Smooth muscle cell (in vitro differentiated cells): ENCODE measurements at regions not wholly inside any gene's neighbourhood (a gene's known extent, or its start where the extent isn't known, plus 50 kb on each side); places are given as distances from the start of the nearest gene placed in this dataset.
"Not testable (repeated sequence)": the region's sequence is repeated elsewhere in the genome, so short reads cannot be mapped to it uniquely, and the experiment has no call there.

Experiments
- DNase-seq: peaks from one replicate; lab custom pipeline; 2025; ENCODE audit not compliant: unreplicated experiment; lab: John Stamatoyannopoulos, UW
- H2AFZ ChIP-seq: fragments of 200-600 bp; sonication (generic); 2 replicates; pipeline ENCODE4 v1.6.0; 2016; ENCODE audit warnings: antibody characterized with exemption, low read depth, mild to moderate bottlenecking
- H3F3A ChIP-seq: fragments of 200-600 bp; sonication (generic); 2 replicates; pipeline ENCODE4 v1.6.0; 2017; ENCODE audit warnings: antibody characterized with exemption, low read depth
- H3K27ac ChIP-seq: fragments of 200-600 bp; sonication (generic); 2 replicates; pipeline ENCODE4 v1.5.1; 2016; ENCODE audit warnings: low read depth, mild to moderate bottlenecking
- H3K27me3 ChIP-seq: fragments of 200-600 bp; sonication (generic); 2 replicates; pipeline ENCODE4 v1.6.1; 2016; ENCODE audit warnings: low read depth, mild to moderate bottlenecking
- H3K36me3 ChIP-seq: fragments of 200-600 bp; sonication (generic); 2 replicates; pipeline ENCODE4 v1.5.1; 2016; ENCODE audit warnings: low read depth
- H3K4me1 ChIP-seq: fragments of 200-600 bp; sonication (generic); 2 replicates; pipeline ENCODE4 v1.5.1; 2016; ENCODE audit warnings: low read depth
- H3K4me2 ChIP-seq: fragments of 200-600 bp; sonication (generic); 2 replicates; pipeline ENCODE4 v1.6.0; 2016; ENCODE audit warnings: mild to moderate bottlenecking
- H3K4me3 ChIP-seq: fragments of 200-600 bp; sonication (generic); 2 replicates; pipeline ENCODE4 v1.5.1; 2016; ENCODE audit warnings: mild to moderate bottlenecking
- H3K79me2 ChIP-seq: fragments of 200-600 bp; sonication (generic); 2 replicates; pipeline ENCODE4 v1.6.0; 2016; ENCODE audit warnings: low read depth, mild to moderate bottlenecking
- H3K9ac ChIP-seq: fragments of 200-600 bp; sonication (generic); 2 replicates; pipeline ENCODE4 v1.6.0; 2016; ENCODE audit warnings: low read depth
- H3K9me3 ChIP-seq: fragments of 200-600 bp; sonication (generic); replicated peaks from 2 replicates; pipeline ENCODE4 v1.5.1; 2016; ENCODE audit warnings: low read depth
- H4K20me1 ChIP-seq: fragments of 200-600 bp; sonication (generic); 2 replicates; pipeline ENCODE4 v1.6.0; 2016; ENCODE audit warnings: low read depth
- WGBS: methylation state at CpG from one replicate; pipeline ENCODE4 v1.1.7; 2016; ENCODE audit warnings: low lambda C conversion rate; 5-methylcytosine and 5-hydroxymethylcytosine counted together
- TF ChIP-seq, protein P1 (sequence below): fragments of 200-600 bp; sonication (generic); IDR thresholded peaks from 2 replicates; pipeline ENCODE4 v1.5.1; 2017; ENCODE audit warnings: borderline replicate concordance, mild to moderate bottlenecking, antibody characterized with exemption; ENCODE audit not compliant: insufficient read depth, poor library complexity, severe bottlenecking

DNA sequence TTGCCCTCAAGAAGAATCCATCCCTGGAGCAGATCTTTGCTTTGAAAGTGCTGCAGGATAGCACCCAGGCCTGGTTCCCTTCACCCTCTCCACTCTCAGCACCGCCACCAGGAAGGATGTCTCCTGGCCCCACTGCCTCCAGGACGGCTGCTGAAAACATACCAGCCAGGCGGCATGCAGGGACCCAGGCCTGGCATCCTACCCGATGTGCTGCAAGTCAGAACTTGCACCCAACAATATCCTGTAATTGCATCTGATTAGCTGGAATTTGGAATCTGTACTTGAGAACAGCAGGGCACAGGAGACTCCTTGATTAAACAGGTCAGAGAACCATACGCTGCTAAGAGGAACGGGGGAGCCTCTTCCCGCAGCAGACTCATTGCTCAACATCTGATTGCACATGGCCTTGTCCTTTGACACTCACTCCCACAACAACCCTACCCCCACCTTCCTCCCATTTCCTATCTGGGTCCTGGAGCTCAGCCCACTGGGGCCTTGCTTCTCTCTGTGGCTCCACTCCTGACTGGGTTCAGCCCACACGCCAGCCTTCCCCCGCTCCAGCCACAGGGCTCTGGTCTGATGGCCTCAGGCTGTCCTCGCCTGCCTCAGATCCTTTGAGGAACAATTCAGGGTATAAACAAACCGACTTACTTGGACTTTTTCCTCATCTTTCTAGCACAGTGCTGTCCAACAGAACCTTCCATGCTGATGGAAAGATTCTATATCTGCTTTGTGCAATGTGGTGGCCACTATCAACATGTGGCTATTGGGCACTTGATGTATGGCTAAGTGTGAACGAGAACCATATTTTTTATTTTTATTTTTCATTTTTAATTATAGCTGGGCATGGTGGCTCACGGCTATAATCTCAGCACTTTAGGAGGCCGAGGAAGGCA is 78.0 kb downstream of the FGD2 start:
- DNase-seq, result peak; percentile 29
- Histone ChIP-seq H3K4me1 (no peaks in the 10 kb centered on the region), H3K4me2 (peak overlapping the region; percentile 46), H3K9ac (no peak overlapping the region), H3K4me3 (no peak overlapping the region), H3F3A (peaks cover 7% of the 10 kb centered on the region), H3K79me2 (no peaks in the 10 kb centered on the region), H3K36me3 (no peaks in the 10 kb centered on the region), H4K20me1 (no peaks in the 10 kb centered on the region), H3K27ac (peak overlapping the region; percentile 63), H3K9me3 (no peaks in the 10 kb centered on the region), H2AFZ (peak overlapping the region; percentile 5), H3K27me3 (no peaks in the 10 kb centered on the region)
- 37% methylated on average over 14 of the region's 14 CpGs for WGBS
- TF ChIP-seq, protein P1, sequence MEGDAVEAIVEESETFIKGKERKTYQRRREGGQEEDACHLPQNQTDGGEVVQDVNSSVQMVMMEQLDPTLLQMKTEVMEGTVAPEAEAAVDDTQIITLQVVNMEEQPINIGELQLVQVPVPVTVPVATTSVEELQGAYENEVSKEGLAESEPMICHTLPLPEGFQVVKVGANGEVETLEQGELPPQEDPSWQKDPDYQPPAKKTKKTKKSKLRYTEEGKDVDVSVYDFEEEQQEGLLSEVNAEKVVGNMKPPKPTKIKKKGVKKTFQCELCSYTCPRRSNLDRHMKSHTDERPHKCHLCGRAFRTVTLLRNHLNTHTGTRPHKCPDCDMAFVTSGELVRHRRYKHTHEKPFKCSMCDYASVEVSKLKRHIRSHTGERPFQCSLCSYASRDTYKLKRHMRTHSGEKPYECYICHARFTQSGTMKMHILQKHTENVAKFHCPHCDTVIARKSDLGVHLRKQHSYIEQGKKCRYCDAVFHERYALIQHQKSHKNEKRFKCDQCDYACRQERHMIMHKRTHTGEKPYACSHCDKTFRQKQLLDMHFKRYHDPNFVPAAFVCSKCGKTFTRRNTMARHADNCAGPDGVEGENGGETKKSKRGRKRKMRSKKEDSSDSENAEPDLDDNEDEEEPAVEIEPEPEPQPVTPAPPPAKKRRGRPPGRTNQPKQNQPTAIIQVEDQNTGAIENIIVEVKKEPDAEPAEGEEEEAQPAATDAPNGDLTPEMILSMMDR, result no peak

DNA sequence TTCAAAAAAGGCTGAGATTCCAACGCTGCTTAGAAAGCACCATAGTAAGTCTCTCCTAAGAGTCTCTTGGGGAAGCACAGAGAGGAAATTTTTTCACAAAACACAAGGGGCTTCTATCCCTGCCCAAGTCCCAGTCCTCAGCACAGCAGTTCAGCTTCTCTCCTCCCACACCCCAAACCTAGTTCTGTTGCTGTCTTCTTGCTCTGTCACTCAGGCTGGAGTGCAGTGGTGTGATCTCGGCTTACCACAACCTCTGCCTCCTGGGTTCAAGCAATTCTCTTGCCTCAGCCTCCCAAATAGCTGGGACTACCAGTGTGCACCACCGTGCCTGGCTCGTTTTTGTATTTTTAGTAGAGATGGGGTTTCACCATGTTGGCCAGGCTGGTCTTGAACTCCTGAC is 79.2 kb downstream of the FGD2 start:
- H3F3A ChIP-seq, H3K36me3 ChIP-seq, H3K9ac ChIP-seq, H3K9me3 ChIP-seq, H3K4me3 ChIP-seq, H3K27ac ChIP-seq, H3K4me1 ChIP-seq, H3K4me2 ChIP-seq, H3K79me2 ChIP-seq, DNase-seq, H4K20me1 ChIP-seq, H3K27me3 ChIP-seq, H2AFZ ChIP-seq: not testable (repeated sequence)
- WGBS, result 92% methylated on average over 4 of the region's 4 CpGs

DNA sequence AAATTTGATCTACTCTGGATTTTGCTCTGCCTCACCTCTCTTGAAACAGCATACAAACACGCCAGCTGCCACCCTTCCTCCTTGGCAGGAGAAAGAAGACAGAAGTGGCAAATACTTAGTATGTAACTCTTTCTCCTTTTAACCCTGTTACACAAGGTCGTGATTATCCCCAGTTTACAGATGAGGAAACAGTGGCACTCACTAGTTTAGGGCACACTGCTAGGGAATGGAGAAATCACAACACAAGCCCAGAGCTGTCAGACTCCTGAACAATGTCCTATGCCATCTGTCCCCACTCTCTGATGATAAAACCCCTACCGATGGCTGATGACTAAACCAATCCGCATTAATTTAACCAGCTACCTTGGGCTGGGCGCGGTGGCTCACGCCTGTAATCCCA is 79.7 kb downstream of the FGD2 start:
- Histone ChIP-seq H3F3A (no peaks in the 10 kb centered on the region), H3K27ac (no peak overlapping the region), H3K4me2 (no peak overlapping the region), H3K4me3 (no peak overlapping the region), H3K4me1 (no peaks in the 10 kb centered on the region), H3K36me3 (no peaks in the 10 kb centered on the region), H4K20me1 (no peaks in the 10 kb centered on the region), H3K79me2 (no peaks in the 10 kb centered on the region), H3K27me3 (no peaks in the 10 kb centered on the region), H3K9ac (no peak overlapping the region), H3K9me3 (no peaks in the 10 kb centered on the region), H2AFZ (no peak overlapping the region)
- no peak for DNase-seq
- TF ChIP-seq, protein P1, result no peak
- WGBS, result 91% methylated on average over 7 of the region's 7 CpGs

DNA sequence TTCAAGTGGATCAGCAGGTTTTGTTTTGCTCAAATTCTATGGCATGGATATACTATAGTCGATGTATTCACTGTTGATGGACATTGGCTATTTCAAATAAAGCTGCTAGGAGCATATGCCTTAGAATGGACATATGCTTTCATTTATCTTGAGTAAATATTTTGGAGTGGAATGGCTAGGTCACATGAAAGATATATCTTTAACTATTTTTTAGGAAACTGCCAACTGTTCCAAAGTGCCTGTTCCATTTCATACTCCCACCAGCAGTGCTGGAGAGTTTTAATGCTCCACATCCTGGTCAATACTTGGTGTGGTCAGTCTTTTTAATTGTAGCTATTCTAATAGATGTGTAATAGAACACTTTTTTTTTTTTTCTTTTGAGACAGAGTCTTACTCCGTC is 81.1 kb upstream of the PIM1 start:
- Histone ChIP-seq H3K27me3 (no peaks in the 10 kb centered on the region), H3K9ac (no peak overlapping the region), H3K4me1 (no peaks in the 10 kb centered on the region), H3K9me3 (no peaks in the 10 kb centered on the region), H3F3A (no peaks in the 10 kb centered on the region), H3K36me3 (no peaks in the 10 kb centered on the region), H3K79me2 (no peaks in the 10 kb centered on the region), H3K4me3 (no peak overlapping the region), H4K20me1 (no peaks in the 10 kb centered on the region), H3K27ac (no peak overlapping the region), H3K4me2 (no peak overlapping the region), H2AFZ (peak overlapping the region; percentile 8)
- WGBS, result 87% methylated on average over 2 of the region's 2 CpGs
- TF ChIP-seq, protein P1, result no peak
- DNase-seq, result no peak
